H1 (cell line): ENCODE measurements at regions not wholly inside any gene's neighbourhood (a gene's known extent, or its start where the extent isn't known, plus 50 kb on each side); places are given as distances from the start of the nearest gene placed in this dataset.

Source experiments
- CTCF ChIA-PET: fragments of 300-600 bp; sonication (Branson Sonifier 250); formaldehyde crosslinking; loops from one replicate; lab custom pipeline; 2021; ENCODE audit not compliant: partially characterized antibody; lab: Charles Lee
- POLR2A ChIA-PET: fragments of 300-600 bp; sonication (Branson Sonifier 250); formaldehyde crosslinking; loops from one replicate; lab custom pipeline; 2021; ENCODE audit warnings: inconsistent platforms; ENCODE audit not compliant: partially characterized antibody; lab: Charles Lee
- DNase-seq, 2 experiments: peaks; one replicate each; pipeline versions ENCODE4 v3.0.0 to v3.0.0-alpha.2; 2010 to 2022; ENCODE audit warnings: low spot score in 2 of 2, low read depth in 1 of 2, mixed read lengths in 1 of 2
- FAIRE-seq: peaks from 2 replicates; lab custom pipeline; 2011; peaks lifted over from hg19 to GRCh38; lab: Jason Lieb, UNC
- H2AFZ ChIP-seq: 2 replicates; pipeline ENCODE4 v1.8.1; 2012; ENCODE audit warnings: low read length, inconsistent platforms
- H2AK5ac ChIP-seq: 2 replicates; pipeline ENCODE4 v1.6.1; 2013; ENCODE audit warnings: low read depth, low read length
- H2BK120ac ChIP-seq: replicated peaks from 2 replicates; pipeline ENCODE3; 2013; ENCODE audit warnings: low read depth, low read length, inconsistent platforms
- H2BK12ac ChIP-seq: 2 replicates; pipeline ENCODE4 v1.6.1; 2013; ENCODE audit warnings: low read depth, low read length
- H2BK15ac ChIP-seq: 2 replicates; pipeline ENCODE4 v1.6.1; 2013; ENCODE audit warnings: low read length
- H2BK20ac ChIP-seq: 2 replicates; pipeline ENCODE4 v1.6.1; 2013; ENCODE audit warnings: low read length
- H2BK5ac ChIP-seq: 2 replicates; pipeline ENCODE4 v1.6.1; 2013; ENCODE audit warnings: low read depth, low read length
- H3K14ac ChIP-seq: 2 replicates; pipeline ENCODE4 v1.6.1; 2013; ENCODE audit warnings: inconsistent platforms; ENCODE audit not compliant: insufficient read length
- H3K18ac ChIP-seq: 2 replicates; pipeline ENCODE4 v1.6.1; 2013; ENCODE audit warnings: low read length; ENCODE audit errors: extremely low read depth
- H3K23ac ChIP-seq: 2 replicates; pipeline ENCODE4 v1.6.1; 2013; ENCODE audit warnings: inconsistent platforms; ENCODE audit not compliant: insufficient read length
- H3K23me2 ChIP-seq: 2 replicates; pipeline ENCODE4 v1.6.1; 2013; ENCODE audit warnings: low read depth, low read length
- H3K27ac ChIP-seq: 2 replicates; pipeline ENCODE4 v1.6.1; 2011; ENCODE audit warnings: low read depth, low read length, inconsistent platforms
- H3K27me3 ChIP-seq, 4 experiments: replicated peaks in 1 of 4; 1 replicate in 1 of 4; 2 replicates in 3 of 4; pipeline versions ENCODE4 v1.6.1 to v1.8.1; 2011 to 2013; ENCODE audit warnings: low read length in 3 of 4, mild to moderate bottlenecking in 3 of 4, inconsistent platforms in 2 of 4, mixed read lengths in 2 of 4, moderate library complexity in 1 of 4; ENCODE audit not compliant: control insufficient read depth in 3 of 4, insufficient read depth in 3 of 4; ENCODE audit errors: extremely low read depth in 1 of 4
- H3K36me3 ChIP-seq, 4 experiments: 2 replicates each; pipeline versions ENCODE4 v1.6.1 to v1.8.1; 2011 to 2013; ENCODE audit warnings: mild to moderate bottlenecking in 4 of 4, low read length in 3 of 4, moderate library complexity in 2 of 4, control low read depth in 1 of 4, inconsistent platforms in 1 of 4; ENCODE audit not compliant: insufficient read depth in 4 of 4, control insufficient read depth in 2 of 4
- H3K4ac ChIP-seq: replicated peaks from 2 replicates; pipeline ENCODE3; 2013; ENCODE audit warnings: low read length, low read depth, mixed read lengths, inconsistent platforms; ENCODE audit not compliant: insufficient read length
- H3K4me1 ChIP-seq, 4 experiments: replicated peaks in 1 of 4; 1 replicate in 1 of 4; 2 replicates in 3 of 4; pipeline versions ENCODE4 v1.6.1 to v1.8.1; 2011 to 2013; ENCODE audit warnings: low read length in 3 of 4, inconsistent platforms in 2 of 4, mixed read lengths in 1 of 4; ENCODE audit not compliant: insufficient read depth in 4 of 4, control insufficient read depth in 3 of 4
- H3K4me2 ChIP-seq, 2 experiments: 2 replicates each; pipeline versions ENCODE4 v1.6.1 to v1.8.1; 2011 to 2013; ENCODE audit warnings: low read depth in 2 of 2, low read length in 2 of 2, control low read depth in 1 of 2, inconsistent platforms in 1 of 2, mild to moderate bottlenecking in 1 of 2; ENCODE audit not compliant: insufficient read depth in 1 of 2
- H3K4me3 ChIP-seq, 4 experiments: fragments of 200-600, 300-600 bp in 1 of 4; sonication (generic), shearing (Covaris generic), sonication (Bioruptor Twin) in 1 of 4; 2 replicates each; pipeline versions ENCODE4 v1.5.1 to v1.8.1; 2011 to 2016; ENCODE audit warnings: low read length in 4 of 4, low read depth in 3 of 4, control low read depth in 2 of 4, inconsistent platforms in 2 of 4, mild to moderate bottlenecking in 2 of 4, mixed read lengths in 1 of 4, moderate library complexity in 1 of 4; ENCODE audit not compliant: insufficient read depth in 2 of 4; ENCODE audit errors: extremely low read depth in 1 of 4
- H3K56ac ChIP-seq: replicated peaks from 2 replicates; pipeline ENCODE3; 2013; ENCODE audit warnings: low read depth, mild to moderate bottlenecking, mixed read lengths, low read length, inconsistent platforms; ENCODE audit not compliant: insufficient read length
- H3K79me1 ChIP-seq: 2 replicates; pipeline ENCODE4 v1.6.1; 2013; ENCODE audit warnings: low read depth, low read length, control low read depth
- H3K79me2 ChIP-seq, 2 experiments: 2 replicates each; pipeline versions ENCODE4 v1.6.1 to v1.8.1; 2012 to 2013; ENCODE audit warnings: low read length in 2 of 2, mild to moderate bottlenecking in 2 of 2, inconsistent platforms in 1 of 2; ENCODE audit not compliant: insufficient read depth in 2 of 2, control insufficient read depth in 1 of 2
- H3K9ac ChIP-seq, 4 experiments: replicated peaks in 1 of 4; 1 replicate in 1 of 4; 2 replicates in 3 of 4; pipeline versions ENCODE4 v1.6.1 to v1.8.1; 2011 to 2013; ENCODE audit warnings: low read depth in 3 of 4, low read length in 3 of 4, control low read depth in 2 of 4, mild to moderate bottlenecking in 2 of 4, moderate library complexity in 2 of 4, inconsistent platforms in 1 of 4; ENCODE audit errors: extremely low read depth in 1 of 4
- H3K9me3 ChIP-seq, 2 experiments: 2 replicates each; pipeline versions ENCODE4 v1.6.1 to v1.8.1; 2012 to 2013; ENCODE audit warnings: mild to moderate bottlenecking in 2 of 2, moderate library complexity in 2 of 2, control low read depth in 1 of 2, inconsistent platforms in 1 of 2, low read depth in 1 of 2, low read length in 1 of 2, mixed read lengths in 1 of 2; ENCODE audit not compliant: insufficient read depth in 2 of 2
- H4K20me1 ChIP-seq, 2 experiments: replicated peaks in 1 of 2; 2 replicates each; pipeline versions ENCODE3 to v1.8.1; 2011 to 2013; ENCODE audit warnings: inconsistent platforms in 2 of 2, low read length in 2 of 2, mild to moderate bottlenecking in 1 of 2; ENCODE audit not compliant: insufficient read depth in 2 of 2, control insufficient read depth in 1 of 2
- H4K5ac ChIP-seq: 2 replicates; pipeline ENCODE4 v1.6.1; 2013; ENCODE audit warnings: low read length, low read depth, mixed read lengths, inconsistent platforms; ENCODE audit not compliant: insufficient read length
- H4K8ac ChIP-seq: 2 replicates; pipeline ENCODE4 v1.8.0; 2013; ENCODE audit warnings: mild to moderate bottlenecking, moderate library complexity, low read length, inconsistent platforms; ENCODE audit not compliant: insufficient read depth; ENCODE audit errors: extremely low read depth
- H4K91ac ChIP-seq: replicated peaks from 2 replicates; pipeline ENCODE3; 2013; ENCODE audit warnings: low read length, mixed read lengths, inconsistent platforms; ENCODE audit not compliant: insufficient read length
- NRF1 ChIP-seq: IDR thresholded peaks from 2 replicates; pipeline ENCODE4 v1.6.1; 2011; ENCODE audit warnings: mild to moderate bottlenecking, low read depth, low read length, improper control_type of control experiment
- SP2 ChIP-seq: IDR thresholded peaks from 2 replicates; pipeline ENCODE4 v1.6.1; 2012; ENCODE audit warnings: mild to moderate bottlenecking, low read length, inconsistent platforms
- TBP ChIP-seq: IDR thresholded peaks from 2 replicates; pipeline ENCODE4 v1.6.1; 2011; ENCODE audit warnings: low read depth, low read length, improper control_type of control experiment
- TEAD4 ChIP-seq: IDR thresholded peaks from 2 replicates; pipeline ENCODE4 v1.6.1; 2012; ENCODE audit warnings: low read depth, low read length, inconsistent platforms, mixed read lengths
- WGBS, 2 experiments: shearing (Covaris generic) in 1 of 2; methylation state at CpG; one replicate each; pipeline versions ENCODE4 v1.1.6 to v1.1.7; 2013 to 2015; ENCODE audit warnings: low lambda C conversion rate in 2 of 2, mixed read lengths in 2 of 2, inconsistent platforms in 1 of 2, low coverage in 1 of 2, missing lambda C conversion rate in 1 of 2; ENCODE audit not compliant: insufficient replicate concordance in 2 of 2, insufficient coverage in 1 of 2, insufficient read length in 1 of 2; ENCODE audit errors: extremely low coverage in 1 of 2, missing lambda C conversion rate in 1 of 2; 5-methylcytosine and 5-hydroxymethylcytosine counted together
- TF ChIP-seq, protein P1 (sequence below): IDR thresholded peaks from 2 replicates; pipeline ENCODE4 v1.6.1; 2011; ENCODE audit warnings: low read length, improper control_type of control experiment

DNA sequence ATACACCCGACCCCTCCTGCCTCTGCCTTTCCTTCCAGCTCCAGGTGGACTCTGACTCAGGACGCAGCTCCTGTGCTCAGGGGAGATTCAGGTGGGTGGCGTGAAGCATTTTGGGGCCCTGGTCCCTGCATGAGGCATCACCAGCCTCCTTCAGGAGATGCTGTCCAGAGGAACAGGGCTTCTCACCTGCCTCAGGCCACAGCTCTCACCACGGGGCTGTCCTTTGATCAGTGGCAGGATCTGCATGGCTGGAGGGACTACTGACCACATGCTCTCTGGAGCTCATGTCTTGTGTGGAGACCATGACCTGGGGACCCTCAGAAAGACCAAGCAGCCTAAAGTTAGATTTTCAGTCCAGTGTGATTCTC is 58.8 kb downstream of the GGTLC2 start:
- Histone ChIP-seq H2AFZ (no peak overlapping the region), H3K14ac (no peak overlapping the region), H3K9me3 (peaks cover 31 to 50% of the 10 kb centered on the region in 2 experiments; a peak in 3 of 4 replicates), H3K4me2 (no peak overlapping the region), H3K79me2 (no peaks in the 10 kb centered on the region), H3K23ac (no peak overlapping the region), H3K79me1 (no peaks in the 10 kb centered on the region), H3K27ac (no peak overlapping the region), H2BK12ac (no peak overlapping the region), H2AK5ac (no peak overlapping the region), H3K4ac (no peak overlapping the region), H2BK5ac (no peak overlapping the region), H4K20me1 (no peaks in the 10 kb centered on the region), H2BK20ac (no peak overlapping the region), H4K8ac (no peak overlapping the region), H3K18ac (no peak overlapping the region), H3K23me2 (no peaks in the 10 kb centered on the region), H4K91ac (no peak overlapping the region), H2BK15ac (no peak overlapping the region), H3K56ac (no peak overlapping the region), H3K9ac (no peak overlapping the region), H2BK120ac (no peak overlapping the region), H3K4me1 (no peaks in the 10 kb centered on the region), H3K27me3 (peaks cover 22 to 45% (median 36%) of the 10 kb centered on the region in 4 experiments; a peak in 6 of 7 replicates), H3K4me3 (no peak overlapping the region), H4K5ac (no peak overlapping the region), H3K36me3 (no peaks in the 10 kb centered on the region)
- WGBS, 2 experiments, result 74% methylated on average over 4 of the region's 4 CpGs; no CpG with 5 or more reads in 1 of the 2 experiments
- no peak for DNase-seq
- POLR2A ChIA-PET, result no interaction called here
- no peak for FAIRE-seq
- CTCF ChIA-PET, result interaction anchor here (1.0 kb wide), 1 partner anchor 13 kb away, joined by 4 read pairs; no protein-coding TSS in a partner anchor
- TF ChIP-seq TEAD4, result no peak
- TF ChIP-seq NRF1, result no peak
- TF ChIP-seq, protein P1, sequence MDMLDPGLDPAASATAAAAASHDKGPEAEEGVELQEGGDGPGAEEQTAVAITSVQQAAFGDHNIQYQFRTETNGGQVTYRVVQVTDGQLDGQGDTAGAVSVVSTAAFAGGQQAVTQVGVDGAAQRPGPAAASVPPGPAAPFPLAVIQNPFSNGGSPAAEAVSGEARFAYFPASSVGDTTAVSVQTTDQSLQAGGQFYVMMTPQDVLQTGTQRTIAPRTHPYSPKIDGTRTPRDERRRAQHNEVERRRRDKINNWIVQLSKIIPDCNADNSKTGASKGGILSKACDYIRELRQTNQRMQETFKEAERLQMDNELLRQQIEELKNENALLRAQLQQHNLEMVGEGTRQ, result no peak
- TF ChIP-seq TBP, result no peak
- no peak for TF ChIP-seq SP2
